NCI-H1105 treated with DMSO at 0.1 percent for 48 hours (cell line): ENCODE measurements at regions not wholly inside any gene's neighbourhood (a gene's known extent, or its start where the extent isn't known, plus 50 kb on each side); places are given as distances from the start of the nearest gene placed in this dataset.
"Not testable (repeated sequence)": the region's sequence is repeated elsewhere in the genome, so short reads cannot be mapped to it uniquely, and the experiment has no call there.

Source experiments
- DNase-seq: peaks from one replicate; lab custom pipeline; 2025; lab: John Stamatoyannopoulos, UW

DNA sequence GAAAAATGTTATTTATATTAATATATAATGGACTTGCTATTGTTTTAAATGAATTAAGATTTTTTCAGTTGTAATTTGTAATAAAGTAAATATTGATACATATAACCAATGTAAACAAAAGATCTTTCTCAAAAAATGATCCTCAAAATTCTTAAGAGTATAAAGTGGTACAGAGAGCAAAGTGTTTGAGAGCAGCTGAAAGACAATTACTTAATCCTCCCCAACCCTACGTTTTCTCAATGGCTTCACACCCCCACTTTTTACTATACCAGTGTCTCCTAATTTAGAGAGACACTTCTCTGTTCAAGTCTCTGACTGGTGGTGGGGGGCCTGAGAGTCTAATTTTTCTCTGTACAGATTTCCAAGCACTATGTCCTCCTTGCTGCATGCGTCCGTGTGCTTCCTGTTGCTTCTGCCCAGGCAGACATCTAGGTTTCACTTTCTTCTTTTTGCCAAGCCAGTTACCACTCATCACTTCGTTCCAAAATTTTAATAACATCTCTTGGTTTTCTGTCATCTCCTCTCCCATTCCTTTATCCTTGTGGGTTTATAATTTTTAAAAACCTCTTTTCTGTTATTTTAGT is 276.3 kb upstream of the DNAJC19 start:
- DNase-seq, result no peak

- DNase-seq, result no peak
These were observed 274.9 kb upstream of the DNAJC19 start for GRCh38 chr3:181264486-181264885.

- DNase-seq, result peak; percentile 32
These were observed 264.3 kb upstream of the DNAJC19 start for GRCh38 chr3:181253796-181254195.

- peak; percentile 99 for DNase-seq
These were observed 263.1 kb upstream of the DNAJC19 start for GRCh38 chr3:181252631-181253030.

- peak; percentile 30 for DNase-seq
These were observed 261.2 kb upstream of the DNAJC19 start for GRCh38 chr3:181250714-181251113.

DNA sequence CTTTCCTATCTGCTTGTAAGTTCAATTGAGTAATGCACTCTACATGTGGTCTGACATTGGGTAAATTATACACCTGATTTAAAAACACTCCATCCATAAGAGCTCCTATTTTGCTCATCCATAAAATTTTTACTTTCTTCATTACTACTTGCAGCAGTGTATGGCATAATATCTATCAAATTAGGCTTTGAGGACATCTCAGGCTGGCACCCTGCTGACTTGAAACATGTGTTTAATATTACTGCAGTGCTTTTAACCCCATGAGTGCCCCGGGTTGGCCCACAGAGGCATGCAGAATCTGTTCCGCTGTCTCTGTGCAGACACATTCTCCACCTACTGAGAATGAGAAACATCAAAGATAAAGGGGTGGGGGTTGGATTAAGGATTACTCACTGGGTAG is 249.9 kb upstream of the DNAJC19 start:
- peak; percentile 95 for DNase-seq

GRCh38 chr3:181230258-181230657 is 240.7 kb upstream of the DNAJC19 start:
- no peak for DNase-seq

DNA sequence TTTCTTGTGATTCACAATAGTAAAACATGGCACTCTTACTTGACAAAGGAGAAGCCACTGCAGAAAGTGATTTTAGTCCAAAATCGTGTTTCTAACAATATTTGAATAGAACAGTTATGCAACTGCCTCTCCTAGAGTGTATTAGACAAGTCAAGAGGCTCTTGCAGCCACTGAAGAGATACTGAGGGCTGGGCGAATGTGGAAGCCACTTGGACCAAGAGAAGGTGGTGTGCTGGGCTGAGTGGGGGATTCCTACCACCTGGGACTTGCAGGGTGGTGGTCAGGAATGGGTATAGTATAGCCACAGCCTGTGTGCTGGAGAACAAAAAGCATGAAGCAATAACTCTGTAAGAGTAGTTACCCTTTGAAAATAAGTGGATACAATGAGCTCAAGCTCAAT is 223.8 kb upstream of the DNAJC19 start:
- DNase-seq, result no peak

DNA sequence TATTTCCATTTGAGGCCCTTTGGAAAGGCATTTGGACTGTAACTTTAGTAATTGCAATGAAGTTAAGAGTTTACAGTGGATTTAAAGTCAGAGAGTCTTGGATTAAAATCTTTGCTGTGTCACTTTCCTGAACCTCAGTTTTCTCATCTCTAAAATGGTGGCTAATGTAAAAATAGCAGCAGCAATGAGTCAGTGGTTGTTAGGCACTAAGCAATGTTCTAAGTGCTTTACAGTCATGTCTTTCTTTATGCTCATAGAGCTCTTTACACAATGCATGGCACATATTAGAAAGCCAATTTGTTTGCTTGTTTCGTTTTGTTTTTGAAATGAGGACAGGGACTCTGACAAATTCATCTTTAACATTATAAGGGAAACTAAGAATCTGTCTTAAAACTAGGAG is 222.7 kb upstream of the DNAJC19 start:
- DNase-seq, result no peak

GRCh38 chr3:181210275-181210674 is 220.7 kb upstream of the DNAJC19 start:
- peak; percentile 65 for DNase-seq

DNA sequence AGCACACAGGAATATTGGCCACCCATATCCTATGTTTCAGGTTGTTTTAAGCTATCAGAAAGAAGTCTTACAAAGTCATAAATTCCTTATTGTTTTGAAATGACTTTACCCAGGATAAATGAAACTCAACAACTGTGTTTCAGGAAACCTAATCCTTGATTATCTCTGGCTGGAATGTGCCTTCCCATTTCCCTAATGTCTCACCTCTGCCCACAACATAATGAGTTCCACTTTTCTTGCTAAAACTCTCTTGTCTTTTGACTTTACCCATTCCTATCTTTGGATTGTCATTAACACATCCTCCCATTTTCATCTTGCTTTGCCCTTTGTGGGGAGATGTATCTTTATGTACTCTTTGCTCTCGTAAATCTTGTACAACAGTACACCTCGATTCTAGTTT is 200.0 kb upstream of the DNAJC19 start:
- no peak for DNase-seq

GRCh38 chr3:181183764-181184163 is 194.2 kb upstream of the DNAJC19 start:
- no peak for DNase-seq

- DNase-seq, result not testable (repeated sequence)
These were observed 193.5 kb upstream of the DNAJC19 start for GRCh38 chr3:181183057-181183456.

GRCh38 chr3:181178991-181179390 is 189.5 kb upstream of the DNAJC19 start:
- no peak for DNase-seq

GRCh38 chr3:181176601-181177000 is 187.1 kb upstream of the DNAJC19 start:
- peak; percentile 88 for DNase-seq

DNA sequence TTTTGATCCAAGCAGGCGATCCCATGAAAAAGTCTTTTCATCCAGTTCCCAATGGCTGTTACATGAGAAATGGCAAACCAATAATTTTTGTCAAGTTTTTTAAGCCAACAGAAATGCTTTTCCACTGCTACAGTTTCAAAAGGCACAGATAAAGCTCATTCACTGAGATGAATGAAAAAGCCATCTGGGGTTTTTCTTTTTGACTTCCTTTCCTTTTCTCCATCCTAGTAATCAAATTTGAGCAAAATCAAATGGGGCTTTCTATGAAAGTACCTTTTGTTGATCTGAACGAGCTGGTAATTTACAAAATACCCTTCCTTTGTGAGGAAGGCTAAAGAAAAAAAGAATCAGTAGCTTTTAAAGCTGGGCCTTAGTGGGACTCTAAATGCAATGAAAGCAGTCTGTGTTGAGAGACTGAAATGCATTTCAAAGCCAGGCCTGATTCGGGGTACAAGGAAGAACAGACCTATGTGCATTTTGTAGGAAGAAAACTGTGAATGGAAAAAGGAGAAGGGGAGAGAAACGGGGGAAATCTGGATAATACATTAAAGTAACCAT is 185.2 kb upstream of the DNAJC19 start:
- no peak for DNase-seq

DNA sequence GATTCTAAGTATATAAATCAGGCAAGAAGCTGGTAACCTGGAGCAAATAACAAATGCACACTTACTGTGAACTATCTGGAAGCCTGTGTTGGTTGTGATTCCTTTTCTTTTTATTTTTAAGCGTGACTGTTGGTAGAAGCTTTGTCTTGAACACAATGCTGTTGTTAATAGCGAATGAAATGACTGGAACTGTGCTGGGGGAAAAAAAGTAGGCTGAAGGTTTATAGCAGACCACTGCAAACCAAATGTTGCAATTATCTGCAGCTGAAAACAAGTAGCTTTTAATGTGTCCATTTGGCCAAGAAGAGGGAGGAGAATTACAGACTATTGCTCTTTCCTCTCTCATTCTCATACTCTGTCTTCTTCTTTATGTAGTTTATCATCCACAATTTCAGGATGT is 184.5 kb upstream of the DNAJC19 start:
- DNase-seq, result no peak

- no peak for DNase-seq
These were observed 183.7 kb upstream of the DNAJC19 start for GRCh38 chr3:181173227-181173626.

GRCh38 chr3:181134873-181135272 is 145.3 kb upstream of the DNAJC19 start:
- no peak for DNase-seq

DNA sequence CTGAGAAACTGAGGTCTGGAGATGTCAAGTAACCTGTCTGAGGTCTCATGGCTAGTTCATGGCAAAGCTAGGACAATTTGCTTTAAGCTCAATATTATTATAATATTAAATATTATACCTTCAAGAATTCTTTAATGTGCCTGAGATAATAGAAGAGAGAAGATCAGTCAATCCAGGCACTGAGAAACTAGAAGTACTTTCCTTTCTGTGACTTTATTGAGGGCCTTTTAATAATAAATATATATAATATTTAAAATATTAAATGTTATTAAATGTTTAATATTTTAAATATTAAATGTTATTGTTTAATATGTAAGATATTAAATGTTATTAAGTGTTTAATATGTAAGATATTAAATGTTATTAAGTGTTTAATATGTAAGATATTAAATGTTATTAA is 144.3 kb upstream of the DNAJC19 start:
- no peak for DNase-seq

DNA sequence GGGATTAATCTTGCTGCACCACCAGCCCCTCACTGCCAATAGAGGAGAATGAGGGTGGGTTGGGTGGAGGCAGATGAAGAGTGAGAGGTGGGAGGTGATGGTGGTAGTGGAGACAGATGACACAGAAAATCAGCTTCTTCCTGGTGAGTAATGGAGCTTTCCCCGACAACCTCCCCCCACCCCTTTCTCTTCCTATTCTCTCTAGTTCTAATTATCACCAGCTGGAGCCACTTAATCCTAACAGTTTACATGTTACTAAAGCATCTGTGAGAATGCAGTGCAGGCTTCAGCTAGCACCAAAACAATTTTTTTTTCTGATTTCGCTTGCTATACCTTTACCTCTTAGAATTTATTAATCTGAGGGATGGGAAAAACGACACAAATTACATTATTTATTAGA is 116.1 kb upstream of the DNAJC19 start:
- peak; percentile 45 for DNase-seq

DNA sequence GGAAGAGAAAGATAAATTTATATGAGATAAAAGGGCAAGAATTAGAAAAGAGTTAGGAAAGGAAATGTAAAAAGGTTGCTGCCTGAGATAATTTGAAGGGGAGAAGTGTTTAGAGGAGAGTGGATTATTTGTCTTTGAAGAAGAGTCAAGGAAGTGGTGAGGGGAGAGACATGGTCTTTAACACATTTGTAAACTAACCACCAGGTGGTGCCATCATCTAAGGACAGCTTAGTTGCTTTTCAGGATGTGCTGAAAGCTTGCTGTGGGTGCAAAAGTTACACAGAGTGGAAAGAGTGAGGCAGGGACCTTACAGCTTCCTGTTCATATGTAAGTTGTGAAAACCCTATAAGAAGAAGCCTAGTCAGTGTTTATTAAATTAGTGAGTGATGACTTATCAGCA is 114.1 kb upstream of the DNAJC19 start:
- DNase-seq, result peak; percentile 68

DNA sequence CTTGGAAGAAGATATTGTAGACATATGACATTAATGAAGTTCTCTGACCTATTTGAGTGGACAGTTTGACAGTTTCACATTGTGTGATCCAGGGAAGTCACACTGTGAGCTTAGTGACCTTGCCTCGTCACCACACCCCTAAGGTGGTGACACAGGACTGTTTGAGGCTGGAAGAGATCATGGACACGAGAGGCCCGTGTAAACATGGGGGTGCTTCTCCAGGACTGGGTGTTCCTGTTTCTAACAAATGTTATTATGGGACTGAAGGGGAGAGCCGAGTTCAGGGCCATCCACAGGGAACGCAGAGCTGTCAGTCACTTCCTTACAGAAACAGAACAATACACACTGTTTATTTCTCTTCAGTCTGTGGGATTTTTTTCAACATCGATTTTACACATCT is 96.5 kb upstream of the DNAJC19 start:
- DNase-seq, result no peak

DNA sequence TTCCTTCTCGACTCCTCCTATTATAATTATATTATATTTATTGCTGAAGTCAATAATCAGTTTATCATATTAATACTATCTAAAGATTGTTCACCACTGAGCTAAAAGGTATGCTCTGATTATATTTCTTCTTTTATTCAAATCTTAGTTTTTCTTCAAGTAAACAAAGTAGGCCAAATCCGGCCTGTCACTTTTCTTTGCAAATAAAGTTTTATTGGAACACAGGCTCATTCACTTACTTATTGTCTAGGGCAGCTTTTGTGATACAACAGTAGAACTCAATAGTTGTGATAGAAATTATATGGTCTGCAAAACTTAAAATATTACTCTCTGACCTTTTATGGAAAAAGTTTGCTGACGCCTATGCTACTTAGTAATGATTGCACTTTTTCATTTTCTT is 92.4 kb upstream of the DNAJC19 start:
- DNase-seq, result no peak
